ENCODE measurements at regions not wholly inside any gene's neighbourhood (a gene's known extent, or its start where the extent isn't known, plus 50 kb on each side); places are given as distances from the start of the nearest gene placed in this dataset.

DNA sequence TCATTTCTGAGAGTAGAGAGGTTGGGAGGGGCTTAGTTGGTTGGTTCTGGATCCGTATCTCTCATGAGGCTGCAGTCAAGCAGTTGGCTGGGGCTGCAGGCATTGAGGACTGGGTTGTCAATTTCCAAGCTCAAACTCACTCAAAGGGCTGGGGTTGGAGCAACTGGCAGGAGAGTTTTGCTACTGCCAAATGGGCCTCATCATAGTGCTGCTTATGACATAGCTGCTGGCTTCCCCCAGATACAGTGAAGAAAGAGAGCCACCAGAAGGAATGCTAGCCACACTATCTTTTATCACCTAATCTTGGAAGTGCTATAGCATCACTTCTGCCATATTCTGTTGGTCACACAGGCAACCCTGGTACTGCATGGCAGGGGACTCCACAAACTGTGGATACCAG, 363.5 kb upstream of the USP24 start:
- no peak for DNase-seq (ENCODE audit: low read depth)
- TF ChIP-seq, protein P1, sequence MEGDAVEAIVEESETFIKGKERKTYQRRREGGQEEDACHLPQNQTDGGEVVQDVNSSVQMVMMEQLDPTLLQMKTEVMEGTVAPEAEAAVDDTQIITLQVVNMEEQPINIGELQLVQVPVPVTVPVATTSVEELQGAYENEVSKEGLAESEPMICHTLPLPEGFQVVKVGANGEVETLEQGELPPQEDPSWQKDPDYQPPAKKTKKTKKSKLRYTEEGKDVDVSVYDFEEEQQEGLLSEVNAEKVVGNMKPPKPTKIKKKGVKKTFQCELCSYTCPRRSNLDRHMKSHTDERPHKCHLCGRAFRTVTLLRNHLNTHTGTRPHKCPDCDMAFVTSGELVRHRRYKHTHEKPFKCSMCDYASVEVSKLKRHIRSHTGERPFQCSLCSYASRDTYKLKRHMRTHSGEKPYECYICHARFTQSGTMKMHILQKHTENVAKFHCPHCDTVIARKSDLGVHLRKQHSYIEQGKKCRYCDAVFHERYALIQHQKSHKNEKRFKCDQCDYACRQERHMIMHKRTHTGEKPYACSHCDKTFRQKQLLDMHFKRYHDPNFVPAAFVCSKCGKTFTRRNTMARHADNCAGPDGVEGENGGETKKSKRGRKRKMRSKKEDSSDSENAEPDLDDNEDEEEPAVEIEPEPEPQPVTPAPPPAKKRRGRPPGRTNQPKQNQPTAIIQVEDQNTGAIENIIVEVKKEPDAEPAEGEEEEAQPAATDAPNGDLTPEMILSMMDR (IDR thresholded peaks at IDR 0.05; ENCODE audit: insufficient read depth, low read depth, low read length, missing control alignments), result no peak
- H3K4me3 ChIP-seq (ENCODE audit: low read depth, low read length), result no peak overlapping the region

GRCh38 chr1:55575571-55576279, 360.6 kb upstream of the USP24 start:
- TF ChIP-seq, protein P1 (IDR thresholded peaks at IDR 0.05; ENCODE audit: insufficient read depth, low read depth, low read length, missing control alignments), result no peak
- DNase-seq (ENCODE audit: low read depth), result no peak
- H3K4me3 ChIP-seq (ENCODE audit: low read depth, low read length), result no peak overlapping the region

- H3K4me3 ChIP-seq (ENCODE audit: low read depth, low read length), result no peak overlapping the region
- DNase-seq (ENCODE audit: low read depth), result no peak
- TF ChIP-seq, protein P1 (IDR thresholded peaks at IDR 0.05; ENCODE audit: insufficient read depth, low read depth, low read length, missing control alignments), result no peak
Measured at GRCh38 chr1:55574691-55575225, 359.6 kb upstream of the USP24 start.

DNA sequence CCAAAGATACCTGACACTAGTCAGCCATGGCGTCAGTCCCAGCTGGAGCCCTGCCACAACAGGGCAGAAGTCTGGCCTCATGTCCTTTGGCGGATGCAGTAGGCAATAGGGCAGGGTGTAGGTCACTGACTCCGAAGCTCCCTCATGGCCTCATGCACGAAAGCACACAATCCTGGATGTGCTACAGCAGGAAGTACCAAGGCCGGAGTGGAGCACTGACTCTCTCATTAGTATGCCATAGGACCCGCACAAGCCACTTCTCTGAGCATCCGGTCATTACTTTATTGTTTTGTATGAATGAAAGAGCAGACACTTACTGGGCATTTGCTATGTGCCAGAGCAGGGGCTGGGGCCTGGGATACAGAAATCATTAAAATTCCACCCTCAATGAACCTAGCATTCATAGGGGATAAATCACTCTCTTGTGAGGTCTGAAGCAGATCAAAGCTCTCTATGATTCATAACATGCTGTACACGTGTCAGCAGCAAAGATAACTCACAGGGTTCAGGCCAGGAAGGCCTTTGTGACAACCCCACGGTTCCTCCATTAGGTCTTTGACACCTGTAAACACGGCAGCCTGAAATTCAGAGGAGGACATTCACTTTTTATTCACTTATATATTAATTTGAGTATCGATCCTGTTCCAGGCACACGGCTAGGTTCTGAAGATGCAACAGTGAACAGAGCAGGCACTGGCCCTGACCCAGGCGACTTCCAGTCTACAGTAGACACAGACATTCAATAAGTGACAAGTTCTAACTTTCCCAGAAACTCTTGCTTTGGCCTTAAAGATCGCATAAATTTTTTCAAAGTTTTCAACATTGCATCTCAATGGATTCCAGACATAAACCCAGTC, 357.9 kb upstream of the USP24 start:
- no peak for DNase-seq (ENCODE audit: low read depth)
- no peak overlapping the region for H3K4me3 ChIP-seq (ENCODE audit: low read depth, low read length)
- TF ChIP-seq, protein P1 (IDR thresholded peaks at IDR 0.05; ENCODE audit: insufficient read depth, low read depth, low read length, missing control alignments), result no peak

DNA sequence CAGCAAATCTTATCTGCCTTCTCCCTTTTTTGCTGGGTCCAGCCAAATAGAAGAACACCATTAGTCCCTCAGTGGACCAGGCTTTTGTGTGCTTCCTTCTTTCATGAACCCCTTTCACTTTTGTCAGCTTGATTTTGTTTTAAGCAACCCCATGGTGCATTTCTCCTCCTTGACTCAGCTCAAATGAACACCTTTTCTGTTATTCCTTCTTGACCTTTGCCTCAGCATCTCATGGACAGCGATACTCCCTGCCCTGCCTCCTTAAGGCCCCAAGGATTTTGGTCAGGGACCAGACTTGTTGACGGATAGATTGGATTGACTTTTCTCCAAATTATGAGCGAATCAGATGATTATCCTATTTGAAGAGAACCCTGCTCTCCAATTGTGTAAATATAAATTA, 356.6 kb upstream of the USP24 start:
- no peak for DNase-seq (ENCODE audit: low read depth)
- H3K4me3 ChIP-seq (ENCODE audit: low read depth, low read length), result no peak overlapping the region
- TF ChIP-seq, protein P1 (IDR thresholded peaks at IDR 0.05; ENCODE audit: insufficient read depth, low read depth, low read length, missing control alignments), result no peak

DNA sequence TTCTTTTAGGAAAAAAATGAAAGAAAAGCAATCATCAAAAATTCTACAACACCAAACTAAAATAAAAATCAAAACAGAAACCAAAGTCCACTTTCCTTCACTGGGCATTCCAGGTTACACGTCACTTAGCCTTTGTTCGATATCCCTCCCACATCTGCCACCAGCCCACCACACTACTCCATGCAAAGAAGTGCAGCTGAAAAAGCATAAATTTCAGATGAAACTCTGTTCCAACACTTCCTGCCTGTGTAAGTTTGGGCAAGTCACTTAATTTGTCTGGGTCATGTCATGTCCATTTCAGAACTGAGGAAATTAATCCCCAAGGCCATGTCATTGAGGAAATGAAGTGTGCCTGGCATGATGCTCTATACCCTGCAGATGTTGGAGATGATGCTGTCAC, 354.3 kb upstream of the USP24 start:
- H3K4me3 ChIP-seq (ENCODE audit: low read depth, low read length), result no peak overlapping the region
- no peak for DNase-seq (ENCODE audit: low read depth)
- TF ChIP-seq, protein P1 (IDR thresholded peaks at IDR 0.05; ENCODE audit: insufficient read depth, low read depth, low read length, missing control alignments), result no peak
